ENCODE measurements at regions not wholly inside any gene's neighbourhood (a gene's known extent, or its start where the extent isn't known, plus 50 kb on each side); places are given as distances from the start of the nearest gene placed in this dataset.

- TF ChIP-seq CTCF (IDR thresholded peaks at IDR 0.05 in 4 of 5, conservative IDR thresholded peaks at IDR 0.05 in 1 of 5) (no peak), POLR2A (IDR thresholded peaks at IDR 0.05) (no peak)
These were observed 217.2 kb upstream of the MKLN1 start for GRCh38 chr7:131110297-131111080.

All from gastrocnemius medialis (tissue), 4 donors.